Erythroblast (primary cell): ENCODE measurements at regions not wholly inside any gene's neighbourhood (a gene's known extent, or its start where the extent isn't known, plus 50 kb on each side); places are given as distances from the start of the nearest gene placed in this dataset.

Source experiments
- GATA1 ChIP-seq: IDR thresholded peaks from 2 replicates; pipeline ENCODE4 v1.6.1; 2011; ENCODE audit warnings: low read depth, mild to moderate bottlenecking, control low read depth, low read length, moderate library complexity
- POLR2A ChIP-seq: IDR thresholded peaks from 2 replicates; pipeline ENCODE4 v1.6.1; 2011; ENCODE audit warnings: mild to moderate bottlenecking, low read length

- TF ChIP-seq POLR2A (no peak), GATA1 (no peak)
Measured at GRCh38 chr3:139187154-139187553, 142.5 kb upstream of the PRR23C start.
